Ramos (cell line): ENCODE measurements at regions not wholly inside any gene's neighbourhood (a gene's known extent, or its start where the extent isn't known, plus 50 kb on each side); places are given as distances from the start of the nearest gene placed in this dataset.

Source experiments
- in situ Hi-C: fragments of 300-500 bp; cut with MboI; formaldehyde crosslinking; loops from one replicate; pipeline ENCODE4 v1.14.3; 2022; ENCODE audit warnings: low sequenced_read_pairs; ENCODE audit not compliant: unreplicated experiment

- in situ Hi-C loops: no loop called here
Observed at GRCh38 chr14:51394384-51394783, 154.3 kb downstream of the TMX1 start.

DNA sequence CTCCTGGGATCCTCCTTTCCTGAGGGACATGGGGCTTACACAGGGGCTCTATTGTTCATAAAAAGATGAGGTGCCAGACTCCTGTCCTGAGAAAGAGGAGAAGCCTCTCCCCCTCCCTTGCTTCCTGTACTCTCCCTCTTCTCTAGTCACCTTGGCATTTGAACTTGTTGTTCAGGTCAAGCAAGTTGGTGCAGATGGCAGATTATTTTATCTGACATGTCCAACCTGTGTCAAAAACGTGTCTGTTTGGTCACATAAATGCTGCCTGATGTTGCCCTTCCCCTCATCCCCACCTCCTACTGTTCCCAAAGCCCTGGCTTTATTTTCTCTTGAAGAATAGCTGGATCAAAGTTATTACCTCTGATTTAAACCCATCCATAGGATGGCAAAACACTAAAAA, 154.8 kb downstream of the TMX1 start:
- in situ Hi-C loops: no loop called here

DNA sequence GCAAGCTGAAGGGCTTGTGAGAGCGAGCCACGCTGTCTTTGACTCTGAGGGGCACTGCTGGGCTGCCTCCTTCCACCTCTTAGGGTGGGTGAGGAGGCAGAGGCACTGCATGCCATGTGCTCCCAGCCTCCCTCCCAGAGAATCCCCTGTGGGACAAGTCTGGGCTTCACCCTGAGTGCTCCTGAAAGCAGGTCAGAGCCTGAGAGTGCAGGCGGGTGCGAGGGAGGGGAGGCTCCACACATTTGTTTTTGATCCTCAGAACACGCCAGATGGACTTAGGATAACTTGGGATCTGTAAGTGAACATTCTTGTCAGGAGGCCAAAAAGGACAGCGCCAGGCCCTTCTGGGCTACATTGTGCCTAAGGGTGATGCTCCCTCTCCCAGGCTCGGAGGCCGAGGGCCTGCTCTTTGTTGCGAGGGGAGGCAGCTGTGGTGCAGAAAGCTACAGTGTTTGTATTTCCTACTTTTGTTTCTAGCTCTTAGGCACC, 155.4 kb downstream of the TMX1 start:
- in situ Hi-C loops: no loop called here

GRCh38 chr14:51396222-51396815, 156.3 kb downstream of the TMX1 start:
- in situ Hi-C loops: no loop called here

GRCh38 chr14:51398898-51399297, 158.9 kb downstream of the TMX1 start:
- in situ Hi-C loops: no loop called here

- in situ Hi-C loops: no loop called here
Observed at GRCh38 chr14:51400139-51400538, 160.1 kb downstream of the TMX1 start.

DNA sequence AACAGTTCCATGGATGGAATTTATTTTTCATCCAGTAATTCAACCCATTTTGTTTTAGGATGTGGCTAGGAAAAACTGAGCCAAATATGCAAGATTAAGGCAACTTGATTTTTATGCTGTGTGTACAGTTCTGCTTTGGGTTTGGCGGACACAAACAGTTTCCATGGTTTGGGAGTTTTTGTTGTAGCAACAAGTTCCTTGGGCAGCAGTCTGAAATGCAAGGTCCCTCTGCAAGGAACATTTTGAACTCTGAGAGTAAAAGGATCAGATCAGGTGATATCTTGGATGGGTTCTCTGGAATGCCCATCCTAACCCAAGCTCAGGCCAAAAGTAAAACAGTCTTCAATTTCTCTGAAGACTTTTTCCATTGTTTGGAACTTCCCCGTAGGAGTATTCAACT, 161.2 kb downstream of the TMX1 start:
- in situ Hi-C loops: no loop called here

GRCh38 chr14:51401756-51402155, 161.7 kb downstream of the TMX1 start:
- in situ Hi-C loops: no loop called here

GRCh38 chr14:51410897-51411296, 170.8 kb downstream of the TMX1 start:
- in situ Hi-C loops: no loop called here

DNA sequence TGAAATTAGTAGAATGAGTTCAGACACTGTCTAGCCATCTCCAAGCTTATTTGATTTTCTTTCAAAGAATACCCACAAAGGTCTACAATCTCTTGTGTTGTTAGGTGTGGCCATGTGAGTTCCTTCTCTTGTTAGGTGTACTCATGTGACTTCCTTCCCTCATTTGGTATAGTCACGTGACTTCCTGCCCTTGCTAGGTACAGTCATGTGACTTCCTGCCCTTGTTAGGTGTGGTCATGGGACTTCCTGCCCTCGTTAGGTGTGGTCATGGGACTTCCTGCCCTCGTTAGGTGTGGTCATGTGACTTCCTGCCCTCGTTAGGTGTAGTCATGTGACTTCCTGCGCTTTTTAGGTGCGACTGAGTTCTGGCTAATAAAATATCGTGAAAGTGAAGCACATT, 179.6 kb downstream of the TMX1 start:
- in situ Hi-C loops: no loop called here

GRCh38 chr14:51422704-51423103, 182.7 kb downstream of the TMX1 start:
- in situ Hi-C loops: no loop called here

- in situ Hi-C loops: no loop called here
Observed at GRCh38 chr14:51424041-51424440, 184.0 kb downstream of the TMX1 start.

DNA sequence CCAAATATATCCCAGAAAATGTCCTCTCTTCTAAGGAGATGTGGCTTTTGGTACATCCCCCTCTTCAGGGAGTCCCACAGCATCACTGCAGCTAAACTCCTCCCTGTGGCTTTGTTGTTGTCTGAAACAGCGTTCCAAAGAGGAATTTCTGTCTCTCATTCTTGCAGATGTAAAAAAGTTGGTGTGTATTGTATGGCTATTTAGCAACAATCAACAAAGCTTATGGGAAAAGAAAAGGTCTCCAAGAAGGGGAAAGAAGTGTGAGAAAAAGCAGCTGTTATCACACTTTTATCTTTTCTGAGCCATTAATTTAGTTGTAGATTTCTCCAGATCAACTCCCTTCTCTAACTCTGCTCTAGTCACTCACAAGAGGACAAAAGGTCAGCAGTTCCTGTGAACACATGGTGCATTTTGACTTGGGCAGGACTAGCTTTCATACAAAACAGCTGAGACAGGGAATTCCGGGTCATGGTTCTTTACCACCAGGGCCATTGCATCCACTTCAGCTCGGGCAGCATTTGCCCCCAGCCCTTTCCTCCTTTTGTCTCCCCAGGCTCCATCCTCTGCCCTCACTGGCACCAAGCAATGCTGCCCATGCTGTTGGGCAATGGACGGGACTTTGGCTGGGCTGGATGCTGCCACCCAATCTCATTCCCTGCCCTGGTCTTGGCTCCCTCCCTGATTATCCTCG, 184.7 kb downstream of the TMX1 start:
- in situ Hi-C loops: no loop called here

GRCh38 chr14:51428981-51429380, 188.9 kb downstream of the TMX1 start:
- in situ Hi-C loops: no loop called here

DNA sequence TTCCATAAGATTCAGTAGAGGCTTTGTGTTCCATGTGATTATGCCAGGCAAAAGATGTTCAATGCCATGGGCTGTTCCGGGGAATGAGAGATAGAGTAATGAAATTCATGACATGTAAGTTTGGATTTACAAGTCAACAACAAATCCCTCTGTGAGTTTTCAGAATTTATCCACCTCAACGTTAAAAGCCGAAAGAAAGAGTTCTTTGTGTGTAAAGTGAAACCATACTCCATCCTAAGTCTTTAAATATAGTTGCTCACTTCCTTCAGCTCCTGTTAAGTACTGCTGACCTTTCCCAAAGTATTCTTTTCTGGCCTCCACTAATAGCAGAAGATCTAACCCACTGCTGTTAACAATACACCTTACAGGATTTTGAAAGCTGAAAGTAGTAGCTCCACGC, 190.0 kb downstream of the TMX1 start:
- in situ Hi-C loops: no loop called here

DNA sequence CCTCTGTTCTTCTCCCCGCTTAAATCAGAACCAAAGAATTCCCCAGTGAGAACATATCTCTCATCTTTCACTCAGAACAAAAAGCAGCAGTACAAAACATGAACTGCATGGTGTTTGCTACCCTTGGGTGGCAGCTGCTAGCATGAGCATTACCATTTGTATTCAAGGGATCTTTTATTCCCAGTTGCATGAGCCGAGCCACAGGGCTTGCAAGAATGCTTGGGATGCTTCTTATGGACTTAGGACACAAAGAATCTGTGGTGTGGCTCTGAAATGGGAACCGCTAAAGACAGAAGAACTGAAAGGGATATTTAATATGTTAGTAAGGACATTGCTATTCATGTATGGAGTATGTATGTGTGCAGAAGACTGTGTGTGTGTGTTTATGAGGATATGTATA, 190.6 kb downstream of the TMX1 start:
- in situ Hi-C loops: no loop called here

- in situ Hi-C loops: no loop called here
Observed at GRCh38 chr14:51431033-51431709, 191.1 kb downstream of the TMX1 start.

- in situ Hi-C loops: no loop called here
Observed at GRCh38 chr14:51431741-51432140, 191.7 kb downstream of the TMX1 start.

- in situ Hi-C loops: no loop called here
Observed at GRCh38 chr14:51432302-51432948, 192.4 kb downstream of the TMX1 start.

DNA sequence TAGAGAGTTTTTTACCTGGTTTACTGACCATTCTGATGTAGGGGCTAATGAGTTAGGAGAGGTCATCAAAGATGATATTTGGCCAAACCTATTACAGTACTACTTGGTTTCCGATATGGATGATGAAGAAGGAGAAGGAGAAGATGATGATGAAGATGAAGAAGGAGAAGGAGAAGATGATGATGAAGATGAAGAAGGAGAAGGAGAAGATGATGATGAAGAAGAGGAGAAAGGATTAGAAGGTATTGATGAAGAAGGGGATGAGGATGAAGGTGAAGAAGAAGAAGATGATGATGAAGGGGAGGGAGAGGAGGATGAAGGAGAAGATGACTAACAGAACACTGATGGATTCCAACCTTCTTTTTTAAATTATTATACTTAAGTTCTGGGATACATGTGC, 196.6 kb downstream of the TMX1 start:
- in situ Hi-C loops: no loop called here

DNA sequence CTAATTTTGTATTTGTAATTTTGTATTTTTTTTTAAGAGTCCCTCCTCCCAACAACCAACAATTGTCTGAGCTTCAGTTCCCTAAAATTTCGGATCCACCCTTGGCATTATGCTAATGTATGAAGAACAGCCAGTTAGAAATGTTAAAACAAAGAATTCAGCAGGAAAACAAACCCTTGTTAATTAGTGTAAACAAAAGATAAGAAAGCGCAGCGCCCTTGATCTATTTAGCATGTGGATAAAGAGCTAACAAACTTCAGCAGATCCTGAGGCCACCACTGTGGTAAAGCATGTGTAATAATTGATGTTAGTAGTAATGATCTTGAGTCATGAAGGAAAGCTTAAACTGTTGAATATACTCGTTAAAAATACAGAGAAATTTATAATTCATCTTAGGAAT, 199.8 kb downstream of the TMX1 start:
- in situ Hi-C loops: no loop called here
